Hepatocyte (in vitro differentiated cells): ENCODE measurements at regions not wholly inside any gene's neighbourhood (a gene's known extent, or its start where the extent isn't known, plus 50 kb on each side); places are given as distances from the start of the nearest gene placed in this dataset.

ENCODE experiments used
- EZH2 ChIP-seq: fragments of 200-600 bp; sonication (generic); IDR thresholded peaks from 2 replicates; pipeline ENCODE4 v1.6.1; 2016; ENCODE audit warnings: antibody characterized with exemption, mild to moderate bottlenecking, borderline replicate concordance
- EZH2phosphoT487 ChIP-seq: fragments of 200-600 bp; sonication (generic); IDR thresholded peaks from one replicate; pipeline ENCODE4 v1.6.1; 2018; ENCODE audit warnings: antibody characterized with exemption, mild to moderate bottlenecking, low read depth, moderate library complexity; ENCODE audit not compliant: unreplicated experiment, severe bottlenecking
- TF ChIP-seq, protein P1 (sequence below): fragments of 200-600 bp; sonication (generic); IDR thresholded peaks from 2 replicates; pipeline ENCODE4 v1.5.1; 2016; ENCODE audit warnings: antibody characterized with exemption, mild to moderate bottlenecking; ENCODE audit not compliant: poor library complexity

DNA sequence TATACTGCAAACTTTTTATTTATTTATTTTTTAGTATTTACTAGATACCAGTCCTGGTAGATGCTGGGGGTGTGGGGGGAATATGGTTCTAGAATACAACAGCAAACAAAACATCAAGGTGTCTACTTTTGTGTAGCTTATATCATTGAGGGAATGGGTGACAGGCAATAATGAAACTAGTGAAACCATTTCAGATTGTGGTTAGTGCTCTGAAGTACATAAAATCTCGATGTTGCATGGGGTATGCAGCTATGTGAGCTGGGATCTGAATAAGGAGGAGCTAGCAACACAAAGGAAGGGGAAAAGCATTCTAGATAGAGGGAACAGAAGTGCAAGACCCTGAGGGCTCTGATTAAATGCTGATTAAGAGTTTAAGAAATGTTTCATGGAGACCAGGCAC lies 103.5 kb downstream of the WT1 start:
- TF ChIP-seq EZH2phosphoT487 (no peak), EZH2 (no peak)
- TF ChIP-seq, protein P1, sequence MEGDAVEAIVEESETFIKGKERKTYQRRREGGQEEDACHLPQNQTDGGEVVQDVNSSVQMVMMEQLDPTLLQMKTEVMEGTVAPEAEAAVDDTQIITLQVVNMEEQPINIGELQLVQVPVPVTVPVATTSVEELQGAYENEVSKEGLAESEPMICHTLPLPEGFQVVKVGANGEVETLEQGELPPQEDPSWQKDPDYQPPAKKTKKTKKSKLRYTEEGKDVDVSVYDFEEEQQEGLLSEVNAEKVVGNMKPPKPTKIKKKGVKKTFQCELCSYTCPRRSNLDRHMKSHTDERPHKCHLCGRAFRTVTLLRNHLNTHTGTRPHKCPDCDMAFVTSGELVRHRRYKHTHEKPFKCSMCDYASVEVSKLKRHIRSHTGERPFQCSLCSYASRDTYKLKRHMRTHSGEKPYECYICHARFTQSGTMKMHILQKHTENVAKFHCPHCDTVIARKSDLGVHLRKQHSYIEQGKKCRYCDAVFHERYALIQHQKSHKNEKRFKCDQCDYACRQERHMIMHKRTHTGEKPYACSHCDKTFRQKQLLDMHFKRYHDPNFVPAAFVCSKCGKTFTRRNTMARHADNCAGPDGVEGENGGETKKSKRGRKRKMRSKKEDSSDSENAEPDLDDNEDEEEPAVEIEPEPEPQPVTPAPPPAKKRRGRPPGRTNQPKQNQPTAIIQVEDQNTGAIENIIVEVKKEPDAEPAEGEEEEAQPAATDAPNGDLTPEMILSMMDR, result no peak
